K562 (cell line): ENCODE measurements at regions not wholly inside any gene's neighbourhood (a gene's known extent, or its start where the extent isn't known, plus 50 kb on each side); places are given as distances from the start of the nearest gene placed in this dataset.

ENCODE experiments used
- ATAC-seq: fragments of 200-7000 bp; cut with Tn5 transposase; 3 replicates; pipeline ENCODE4 v1.9.1; 2020; ENCODE audit warnings: moderate library complexity
- BruUV-seq: library from RNA; stranded (reverse); fragments of 400-500 nt; replicated peaks from 2 replicates; lab custom pipeline; 2021; lab: Mats Ljungman, UMichigan
- CTCF ChIA-PET: fragments of 300-600 bp; formaldehyde crosslinking; extraction: SDS; loops from one replicate; lab custom pipeline; 2021; ENCODE audit warnings: low intra/inter-chr PET ratio; lab: Yijun Ruan, JAX
- POLR2A ChIA-PET: fragments of 300-600, 350-650 bp; sonication (Branson Sonifier 250); formaldehyde crosslinking; extraction: SDS; loops from one replicate; lab custom pipeline; 2021; ENCODE audit warnings: antibody characterized with exemption, inconsistent platforms; lab: Yijun Ruan, JAX
- DNase-seq, 4 experiments: peaks; one replicate each; pipeline versions ENCODE4 v3.0.0 to v3.0.0-alpha.2; 2011 to 2018; ENCODE audit warnings: low spot score in 3 of 4, mixed read lengths in 3 of 4; ENCODE audit errors: extremely low read depth in 1 of 4
- FAIRE-seq: peaks from 2 replicates; lab custom pipeline; 2011; peaks lifted over from hg19 to GRCh38; lab: Jason Lieb, UNC
- H2AFZ ChIP-seq: 2 replicates; pipeline ENCODE4 v1.6.0; 2011; ENCODE audit warnings: low read depth, low read length, control low read depth, inconsistent platforms
- H3K27ac ChIP-seq: fragments of 200-600 bp; 3 replicates; pipeline ENCODE4 v1.8.0; 2011; ENCODE audit warnings: low read depth, mild to moderate bottlenecking, control low read depth, inconsistent platforms, low read length, moderate library complexity, mixed read lengths; ENCODE audit errors: extremely low read depth
- H3K27me3 ChIP-seq, 2 experiments: fragments of 300-600 bp in 1 of 2; 2 replicates in 1 of 2; 3 replicates in 1 of 2; pipeline versions ENCODE4 v1.6.0 to v1.8.0; 2011; ENCODE audit warnings: inconsistent platforms in 2 of 2, low read length in 2 of 2, mild to moderate bottlenecking in 1 of 2, mixed read lengths in 1 of 2, moderate library complexity in 1 of 2; ENCODE audit not compliant: control insufficient read depth in 2 of 2, insufficient read depth in 2 of 2
- H3K36me3 ChIP-seq: fragments of 300-600 bp; 3 replicates; pipeline ENCODE4 v1.8.0; 2011; ENCODE audit warnings: mild to moderate bottlenecking, low read length, inconsistent platforms; ENCODE audit not compliant: control insufficient read depth, insufficient read depth
- H3K4me1 ChIP-seq, 2 experiments: fragments of 200-600 bp in 1 of 2; replicated peaks in 1 of 2; 2 replicates in 1 of 2; 3 replicates in 1 of 2; pipeline versions ENCODE4 v1.5.1 to v1.8.0; 2011; ENCODE audit warnings: inconsistent platforms in 2 of 2, low read length in 2 of 2, mild to moderate bottlenecking in 1 of 2, mixed read lengths in 1 of 2, moderate library complexity in 1 of 2; ENCODE audit not compliant: control insufficient read depth in 2 of 2, insufficient read depth in 2 of 2
- H3K4me2 ChIP-seq: 2 replicates; pipeline ENCODE4 v1.6.1; 2011; ENCODE audit warnings: low read length, control low read depth, inconsistent platforms, mixed read lengths; ENCODE audit not compliant: insufficient read depth
- H3K4me3 ChIP-seq: fragments of 200-600 bp; sonication (generic), shearing (Covaris generic); 2 replicates; pipeline ENCODE4 v1.5.1; 2016; ENCODE audit warnings: control low read depth, inconsistent platforms
- H3K79me2 ChIP-seq: fragments of 200-600 bp; 3 replicates; pipeline ENCODE4 v1.8.0; 2011; ENCODE audit warnings: low read length, inconsistent platforms; ENCODE audit not compliant: control insufficient read depth, insufficient read depth
- H3K9ac ChIP-seq, 2 experiments: 2 replicates each; pipeline versions ENCODE4 v1.6.0 to v1.6.1; 2011; ENCODE audit warnings: low read depth in 2 of 2, low read length in 2 of 2, control low read depth in 1 of 2, inconsistent platforms in 1 of 2, mild to moderate bottlenecking in 1 of 2, mixed read lengths in 1 of 2; ENCODE audit not compliant: insufficient read depth in 1 of 2
- H3K9me1 ChIP-seq: one replicate; pipeline ENCODE4 v1.6.0; 2011; ENCODE audit warnings: inconsistent platforms, mild to moderate bottlenecking, low read length, moderate library complexity; ENCODE audit not compliant: control insufficient read depth, insufficient read depth
- H3K9me3 ChIP-seq: replicated peaks from 2 replicates; pipeline ENCODE4 v1.5.1; 2011; ENCODE audit warnings: low read depth, low read length, inconsistent platforms; ENCODE audit not compliant: control insufficient read depth, insufficient read depth
- H4K20me1 ChIP-seq: replicated peaks from 2 replicates; pipeline ENCODE4 v1.6.1; 2011; ENCODE audit warnings: low read length, inconsistent platforms, mixed read lengths; ENCODE audit not compliant: control insufficient read depth, insufficient read depth
- ATF7 ChIP-seq: fragments of 450-650 bp; IDR thresholded peaks from 2 replicates; pipeline ENCODE4 v1.7.1; 2014; ENCODE audit warnings: mild to moderate bottlenecking, moderate library complexity
- ESRRB ChIP-seq: fragments of 250-450 bp; sonication (Bioruptor Pico); IDR thresholded peaks from 2 replicates; pipeline ENCODE4 v1.5.0; 2020; ENCODE audit warnings: mild to moderate bottlenecking, moderate library complexity, borderline replicate concordance
- FOSL1 ChIP-seq: fragments of 200-800 bp; sonication (Bioruptor generic); conservative IDR thresholded peaks from 2 replicates; pipeline ENCODE4 v1.6.1; 2016; ENCODE audit warnings: missing genetic modification characterization, missing compliant biosample characterization
- GATAD2B ChIP-seq: fragments of 450-650 bp; IDR thresholded peaks from 2 replicates; pipeline ENCODE4 v1.6.1; 2017; ENCODE audit warnings: mild to moderate bottlenecking, borderline replicate concordance
- KDM4B ChIP-seq, 2 experiments: fragments of 450-650 bp in 1 of 2; sonication (generic) in 1 of 2; IDR thresholded peaks; 2 replicates each; pipeline ENCODE4 v1.6.1; 2016 to 2017; ENCODE audit warnings: borderline replicate concordance in 2 of 2, antibody characterized with exemption in 1 of 2, low read depth in 1 of 2, mild to moderate bottlenecking in 1 of 2
- MBD1 ChIP-seq: fragments of 250-450 bp; sonication (Bioruptor Pico); IDR thresholded peaks from 2 replicates; pipeline ENCODE4 v1.8.0; 2022; ENCODE audit warnings: inconsistent platforms
- SAFB ChIP-seq: fragments of 200-400 bp; formaldehyde crosslinking; IDR thresholded peaks from 2 replicates; pipeline ENCODE4 v1.6.1; 2017; ENCODE audit warnings: low read depth, low read length, borderline replicate concordance
- SMARCB1 ChIP-seq: IDR thresholded peaks from 2 replicates; pipeline ENCODE4 v1.6.1; 2011; ENCODE audit warnings: improper control_type of control experiment, low read depth; ENCODE audit not compliant: insufficient read length
- SRF ChIP-seq, 2 experiments: fragments of 250-450, 450-650 bp in 1 of 2; sonication (Bioruptor Pico) in 1 of 2; sonication (generic) in 1 of 2; formaldehyde crosslinking; IDR thresholded peaks; 2 replicates each; pipeline versions ENCODE4 v1.5.0 to v1.5.1; 2020 to 2022; ENCODE audit warnings: mild to moderate bottlenecking in 1 of 2, missing genetic modification reagents in 1 of 2
- TAF9B ChIP-seq: fragments of 450-650 bp; IDR thresholded peaks from 2 replicates; pipeline ENCODE4 v1.6.1; 2018; ENCODE audit warnings: mild to moderate bottlenecking; ENCODE audit not compliant: partially characterized antibody
- THRAP3 ChIP-seq: fragments of 450-650 bp; IDR thresholded peaks from 2 replicates; pipeline ENCODE4 v1.6.1; 2016; ENCODE audit warnings: mild to moderate bottlenecking, inconsistent platforms, borderline replicate concordance
- ZBTB17 ChIP-seq: fragments of 450-650 bp; formaldehyde crosslinking; IDR thresholded peaks from 2 replicates; pipeline ENCODE4 v1.4.0; 2020; ENCODE audit warnings: mild to moderate bottlenecking
- ZBTB2 ChIP-seq: fragments of 450-650 bp; IDR thresholded peaks from 2 replicates; pipeline ENCODE4 v1.6.1; 2016; ENCODE audit warnings: antibody characterized with exemption
- WGBS: fragments of 100-300 bp; shearing (Covaris generic); methylation state at CpG from one replicate; pipeline ENCODE4 v1.1.6; 2016; ENCODE audit warnings: low coverage, mixed read lengths; ENCODE audit not compliant: insufficient coverage; ENCODE audit errors: missing lambda C conversion rate; 5-methylcytosine and 5-hydroxymethylcytosine counted together
- in situ Hi-C: fragments of 300-500 bp; cut with MboI; formaldehyde crosslinking; loops from 4 replicates; pipeline ENCODE4 v1.15.0; 2018; ENCODE audit warnings: inconsistent platforms, mixed read lengths
- intact Hi-C: fragments of 100-400 bp; cut with micrococcal nuclease; formaldehyde crosslinking; loops from 2 replicates; pipeline ENCODE4 v1.14.2; 2022

- Histone ChIP-seq H4K20me1 (no peaks in the 10 kb centered on the region), H3K9ac (peak overlapping the region in 1 of 2 experiments; percentile 49; a peak in 2 of 4 replicates), H3K4me2 (peak overlapping the region; percentile 39; the same call in 1 of the 2 replicates), H3K4me1 (peaks cover 14 to 33% of the 10 kb centered on the region in 2 experiments), H2AFZ (peak overlapping the region; percentile 88), H3K27me3 (no peaks in the 10 kb centered on the region), H3K79me2 (no peaks in the 10 kb centered on the region), H3K27ac (peak overlapping the region; percentile 76), H3K4me3 (no peak overlapping the region), H3K9me3 (no peaks in the 10 kb centered on the region), H3K36me3 (no peaks in the 10 kb centered on the region; the same call in 2 of the 3 replicates), H3K9me1 (no peaks in the 10 kb centered on the region)
- FAIRE-seq (no peak), DNase-seq (no peak), ATAC-seq (peak; percentile 13)
- CTCF ChIA-PET: no interaction called here
- in situ Hi-C loops: no loop called here
- 3% methylated on average over 2 of the region's 2 CpGs for WGBS
- intact Hi-C loops: loop anchor here (5.0 kb wide), 1 partner anchor 48 kb away; no protein-coding TSS in a partner anchor
- BruUV-seq: no TSS peak
- POLR2A ChIA-PET: interaction anchor here (0.6 to 2.7 kb wide), 9 partner anchors 10 to 841 kb away, joined by 3 to 15 read pairs (median 4); partner anchors contain the start of gene STMP1
- no peak for TF ChIP-seq ATF7
- TF ChIP-seq ZBTB2: 0 out of 2 replicates have a peak, but pooled peaks have one; percentile 7
- no peak for TF ChIP-seq SAFB
- TF ChIP-seq ESRRB (CRISPR knock-in tag): no peak
- peak; percentile 91 for TF ChIP-seq MBD1 (CRISPR knock-in tag)
- TF ChIP-seq SMARCB1: no peak
- 0 out of 2 replicates have a peak, but pooled peaks have one; percentile 46 for TF ChIP-seq THRAP3
- no peak for TF ChIP-seq FOSL1
- peak; percentile 28 for TF ChIP-seq TAF9B
- peak in 1 of 2 experiments; percentile 76; a peak in 1 of 4 replicates for TF ChIP-seq KDM4B (IDR thresholded peaks at IDR 0.05; ENCODE audit: borderline replicate concordance in 2 of 2, low read depth in 1 of 2)
- no peak for TF ChIP-seq ZBTB17 (CRISPR knock-in tag)
- TF ChIP-seq SRF (CRISPR knock-in tag; IDR thresholded peaks at IDR 0.05): no peak
- TF ChIP-seq GATAD2B: 0 out of 2 replicates have a peak, but pooled peaks have one; percentile 28
These were observed 102.8 kb upstream of the MTPN start for GRCh38 chr7:136079934-136080333.
